H1 (cell line): ENCODE measurements at regions not wholly inside any gene's neighbourhood (a gene's known extent, or its start where the extent isn't known, plus 50 kb on each side); places are given as distances from the start of the nearest gene placed in this dataset.

Experiments used
- CTCF ChIA-PET: fragments of 300-600 bp; sonication (Branson Sonifier 250); formaldehyde crosslinking; loops from one replicate; lab custom pipeline; 2021; ENCODE audit not compliant: partially characterized antibody; lab: Charles Lee
- POLR2A ChIA-PET: fragments of 300-600 bp; sonication (Branson Sonifier 250); formaldehyde crosslinking; loops from one replicate; lab custom pipeline; 2021; ENCODE audit warnings: inconsistent platforms; ENCODE audit not compliant: partially characterized antibody; lab: Charles Lee
- DNase-seq, 2 experiments: peaks; one replicate each; pipeline versions ENCODE4 v3.0.0 to v3.0.0-alpha.2; 2010 to 2022; ENCODE audit warnings: low spot score in 2 of 2, low read depth in 1 of 2, mixed read lengths in 1 of 2
- FAIRE-seq: peaks from 2 replicates; lab custom pipeline; 2011; peaks lifted over from hg19 to GRCh38; lab: Jason Lieb, UNC
- H2AFZ ChIP-seq: 2 replicates; pipeline ENCODE4 v1.8.1; 2012; ENCODE audit warnings: low read length, inconsistent platforms
- H2AK5ac ChIP-seq: 2 replicates; pipeline ENCODE4 v1.6.1; 2013; ENCODE audit warnings: low read depth, low read length
- H2BK120ac ChIP-seq: replicated peaks from 2 replicates; pipeline ENCODE3; 2013; ENCODE audit warnings: low read depth, low read length, inconsistent platforms
- H2BK12ac ChIP-seq: 2 replicates; pipeline ENCODE4 v1.6.1; 2013; ENCODE audit warnings: low read depth, low read length
- H2BK15ac ChIP-seq: 2 replicates; pipeline ENCODE4 v1.6.1; 2013; ENCODE audit warnings: low read length
- H2BK20ac ChIP-seq: 2 replicates; pipeline ENCODE4 v1.6.1; 2013; ENCODE audit warnings: low read length
- H2BK5ac ChIP-seq: 2 replicates; pipeline ENCODE4 v1.6.1; 2013; ENCODE audit warnings: low read depth, low read length
- H3K14ac ChIP-seq: 2 replicates; pipeline ENCODE4 v1.6.1; 2013; ENCODE audit warnings: inconsistent platforms; ENCODE audit not compliant: insufficient read length
- H3K18ac ChIP-seq: 2 replicates; pipeline ENCODE4 v1.6.1; 2013; ENCODE audit warnings: low read length; ENCODE audit errors: extremely low read depth
- H3K23ac ChIP-seq: 2 replicates; pipeline ENCODE4 v1.6.1; 2013; ENCODE audit warnings: inconsistent platforms; ENCODE audit not compliant: insufficient read length
- H3K23me2 ChIP-seq: 2 replicates; pipeline ENCODE4 v1.6.1; 2013; ENCODE audit warnings: low read depth, low read length
- H3K27ac ChIP-seq: 2 replicates; pipeline ENCODE4 v1.6.1; 2011; ENCODE audit warnings: low read depth, low read length, inconsistent platforms
- H3K27me3 ChIP-seq, 4 experiments: replicated peaks in 1 of 4; 1 replicate in 1 of 4; 2 replicates in 3 of 4; pipeline versions ENCODE4 v1.6.1 to v1.8.1; 2011 to 2013; ENCODE audit warnings: low read length in 3 of 4, mild to moderate bottlenecking in 3 of 4, inconsistent platforms in 2 of 4, mixed read lengths in 2 of 4, moderate library complexity in 1 of 4; ENCODE audit not compliant: control insufficient read depth in 3 of 4, insufficient read depth in 3 of 4; ENCODE audit errors: extremely low read depth in 1 of 4
- H3K36me3 ChIP-seq, 4 experiments: 2 replicates each; pipeline versions ENCODE4 v1.6.1 to v1.8.1; 2011 to 2013; ENCODE audit warnings: mild to moderate bottlenecking in 4 of 4, low read length in 3 of 4, moderate library complexity in 2 of 4, control low read depth in 1 of 4, inconsistent platforms in 1 of 4; ENCODE audit not compliant: insufficient read depth in 4 of 4, control insufficient read depth in 2 of 4
- H3K4ac ChIP-seq: replicated peaks from 2 replicates; pipeline ENCODE3; 2013; ENCODE audit warnings: low read length, low read depth, mixed read lengths, inconsistent platforms; ENCODE audit not compliant: insufficient read length
- H3K4me1 ChIP-seq, 4 experiments: replicated peaks in 1 of 4; 1 replicate in 1 of 4; 2 replicates in 3 of 4; pipeline versions ENCODE4 v1.6.1 to v1.8.1; 2011 to 2013; ENCODE audit warnings: low read length in 3 of 4, inconsistent platforms in 2 of 4, mixed read lengths in 1 of 4; ENCODE audit not compliant: insufficient read depth in 4 of 4, control insufficient read depth in 3 of 4
- H3K4me2 ChIP-seq, 2 experiments: 2 replicates each; pipeline versions ENCODE4 v1.6.1 to v1.8.1; 2011 to 2013; ENCODE audit warnings: low read depth in 2 of 2, low read length in 2 of 2, control low read depth in 1 of 2, inconsistent platforms in 1 of 2, mild to moderate bottlenecking in 1 of 2; ENCODE audit not compliant: insufficient read depth in 1 of 2
- H3K4me3 ChIP-seq, 4 experiments: fragments of 200-600, 300-600 bp in 1 of 4; sonication (generic), shearing (Covaris generic), sonication (Bioruptor Twin) in 1 of 4; 2 replicates each; pipeline versions ENCODE4 v1.5.1 to v1.8.1; 2011 to 2016; ENCODE audit warnings: low read length in 4 of 4, low read depth in 3 of 4, control low read depth in 2 of 4, inconsistent platforms in 2 of 4, mild to moderate bottlenecking in 2 of 4, mixed read lengths in 1 of 4, moderate library complexity in 1 of 4; ENCODE audit not compliant: insufficient read depth in 2 of 4; ENCODE audit errors: extremely low read depth in 1 of 4
- H3K56ac ChIP-seq: replicated peaks from 2 replicates; pipeline ENCODE3; 2013; ENCODE audit warnings: low read depth, mild to moderate bottlenecking, mixed read lengths, low read length, inconsistent platforms; ENCODE audit not compliant: insufficient read length
- H3K79me1 ChIP-seq: 2 replicates; pipeline ENCODE4 v1.6.1; 2013; ENCODE audit warnings: low read depth, low read length, control low read depth
- H3K79me2 ChIP-seq, 2 experiments: 2 replicates each; pipeline versions ENCODE4 v1.6.1 to v1.8.1; 2012 to 2013; ENCODE audit warnings: low read length in 2 of 2, mild to moderate bottlenecking in 2 of 2, inconsistent platforms in 1 of 2; ENCODE audit not compliant: insufficient read depth in 2 of 2, control insufficient read depth in 1 of 2
- H3K9ac ChIP-seq, 4 experiments: replicated peaks in 1 of 4; 1 replicate in 1 of 4; 2 replicates in 3 of 4; pipeline versions ENCODE4 v1.6.1 to v1.8.1; 2011 to 2013; ENCODE audit warnings: low read depth in 3 of 4, low read length in 3 of 4, control low read depth in 2 of 4, mild to moderate bottlenecking in 2 of 4, moderate library complexity in 2 of 4, inconsistent platforms in 1 of 4; ENCODE audit errors: extremely low read depth in 1 of 4
- H3K9me3 ChIP-seq, 2 experiments: 2 replicates each; pipeline versions ENCODE4 v1.6.1 to v1.8.1; 2012 to 2013; ENCODE audit warnings: mild to moderate bottlenecking in 2 of 2, moderate library complexity in 2 of 2, control low read depth in 1 of 2, inconsistent platforms in 1 of 2, low read depth in 1 of 2, low read length in 1 of 2, mixed read lengths in 1 of 2; ENCODE audit not compliant: insufficient read depth in 2 of 2
- H4K20me1 ChIP-seq, 2 experiments: replicated peaks in 1 of 2; 2 replicates each; pipeline versions ENCODE3 to v1.8.1; 2011 to 2013; ENCODE audit warnings: inconsistent platforms in 2 of 2, low read length in 2 of 2, mild to moderate bottlenecking in 1 of 2; ENCODE audit not compliant: insufficient read depth in 2 of 2, control insufficient read depth in 1 of 2
- H4K5ac ChIP-seq: 2 replicates; pipeline ENCODE4 v1.6.1; 2013; ENCODE audit warnings: low read length, low read depth, mixed read lengths, inconsistent platforms; ENCODE audit not compliant: insufficient read length
- H4K8ac ChIP-seq: 2 replicates; pipeline ENCODE4 v1.8.0; 2013; ENCODE audit warnings: mild to moderate bottlenecking, moderate library complexity, low read length, inconsistent platforms; ENCODE audit not compliant: insufficient read depth; ENCODE audit errors: extremely low read depth
- H4K91ac ChIP-seq: replicated peaks from 2 replicates; pipeline ENCODE3; 2013; ENCODE audit warnings: low read length, mixed read lengths, inconsistent platforms; ENCODE audit not compliant: insufficient read length
- BRCA1 ChIP-seq: IDR thresholded peaks from 2 replicates; pipeline ENCODE4 v1.6.1; 2012; ENCODE audit warnings: low read depth, low read length, improper control_type of control experiment
- RNF2 ChIP-seq: fragments of 200-900, 300-1000 bp; sonication (generic); IDR thresholded peaks from 2 replicates; pipeline ENCODE4 v1.7.1; 2016; ENCODE audit warnings: borderline replicate concordance, low read depth, mild to moderate bottlenecking, antibody characterized with exemption, low read length; ENCODE audit not compliant: poor library complexity, severe bottlenecking; ENCODE audit errors: missing control alignments
- SP4 ChIP-seq: IDR thresholded peaks from 2 replicates; pipeline ENCODE4 v1.6.1; 2012; ENCODE audit warnings: low read length, inconsistent platforms
- TAF1 ChIP-seq: IDR thresholded peaks from 2 replicates; pipeline ENCODE4 v1.6.1; 2011; ENCODE audit warnings: mild to moderate bottlenecking, low read depth, low read length
- WGBS, 2 experiments: shearing (Covaris generic) in 1 of 2; methylation state at CpG; one replicate each; pipeline versions ENCODE4 v1.1.6 to v1.1.7; 2013 to 2015; ENCODE audit warnings: low lambda C conversion rate in 2 of 2, mixed read lengths in 2 of 2, inconsistent platforms in 1 of 2, low coverage in 1 of 2, missing lambda C conversion rate in 1 of 2; ENCODE audit not compliant: insufficient replicate concordance in 2 of 2, insufficient coverage in 1 of 2, insufficient read length in 1 of 2; ENCODE audit errors: extremely low coverage in 1 of 2, missing lambda C conversion rate in 1 of 2; 5-methylcytosine and 5-hydroxymethylcytosine counted together
- TF ChIP-seq, protein P1 (sequence below): IDR thresholded peaks from 2 replicates; pipeline ENCODE4 v1.6.1; 2011; ENCODE audit warnings: low read depth, mild to moderate bottlenecking, low read length; ENCODE audit not compliant: insufficient read depth

DNA sequence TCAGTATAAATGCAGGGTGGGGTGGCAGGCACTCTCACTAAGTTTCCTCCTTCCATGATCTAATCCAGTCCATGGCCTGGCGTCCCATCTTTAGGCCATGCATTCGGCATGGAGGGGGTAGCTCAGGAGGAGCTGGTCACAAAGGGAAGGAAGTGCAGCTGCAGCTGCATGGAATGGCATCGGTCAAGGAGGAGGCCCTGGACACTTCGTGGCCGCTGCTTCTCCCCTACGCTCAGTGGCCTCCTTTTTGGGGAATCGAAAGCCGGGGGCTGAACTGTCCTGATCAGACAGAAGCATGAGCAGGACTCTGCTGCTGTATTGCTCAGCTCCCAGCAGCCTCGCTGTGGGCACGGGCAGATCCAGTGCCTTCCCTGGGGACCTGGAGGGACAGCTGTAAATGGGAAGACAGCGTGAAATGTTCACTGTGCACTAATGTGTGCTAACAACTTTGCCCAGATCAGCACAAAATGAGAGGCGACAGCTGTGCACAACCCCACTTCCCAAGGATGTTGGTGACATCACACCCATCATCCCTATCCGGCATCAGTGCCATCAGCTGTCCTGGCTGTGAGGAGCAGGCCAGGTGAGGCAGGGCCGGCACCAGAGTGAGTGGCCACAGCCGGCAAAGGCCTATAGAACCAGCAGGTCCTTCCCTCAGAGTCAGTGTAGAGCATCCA, 520.1 kb upstream of the RAB6C start:
- POLR2A ChIA-PET: no interaction called here
- no peak for FAIRE-seq

More for the DNA sequence above, 520.1 kb upstream of the RAB6C start:
- Histone ChIP-seq H2BK15ac (no peak overlapping the region), H3K79me1 (no peaks in the 10 kb centered on the region), H3K56ac (no peak overlapping the region), H3K9me3 (no peaks in the 10 kb centered on the region), H2BK12ac (no peak overlapping the region), H4K5ac (no peak overlapping the region), H4K20me1 (no peaks in the 10 kb centered on the region), H2BK120ac (no peak overlapping the region), H2AK5ac (no peak overlapping the region), H3K4ac (no peak overlapping the region), H2BK20ac (no peak overlapping the region), H3K23me2 (no peaks in the 10 kb centered on the region), H2BK5ac (no peak overlapping the region), H3K23ac (no peak overlapping the region), H3K18ac (no peak overlapping the region), H3K27me3 (no peaks in the 10 kb centered on the region), H3K4me1 (no peaks in the 10 kb centered on the region), H3K79me2 (no peaks in the 10 kb centered on the region), H2AFZ (no peak overlapping the region), H3K36me3 (no peaks in the 10 kb centered on the region), H3K4me3 (no peak overlapping the region), H4K91ac (no peak overlapping the region), H3K4me2 (no peak overlapping the region), H4K8ac (no peak overlapping the region), H3K14ac (no peak overlapping the region), H3K9ac (no peak overlapping the region), H3K27ac (no peak overlapping the region)
- CTCF ChIA-PET: no interaction called here
- DNase-seq: no peak
- 84% methylated on average over 15 of the region's 15 CpGs; no CpG with 5 or more reads in 1 of the 2 experiments for WGBS, 2 experiments
- TF ChIP-seq TAF1 (no peak), SP4 (no peak), BRCA1 (no peak), RNF2 (no peak)
- TF ChIP-seq, protein P1, sequence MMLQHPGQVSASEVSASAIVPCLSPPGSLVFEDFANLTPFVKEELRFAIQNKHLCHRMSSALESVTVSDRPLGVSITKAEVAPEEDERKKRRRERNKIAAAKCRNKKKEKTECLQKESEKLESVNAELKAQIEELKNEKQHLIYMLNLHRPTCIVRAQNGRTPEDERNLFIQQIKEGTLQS: no peak
